Thoracic aorta (tissue), 2 donors: ENCODE measurements at regions not wholly inside any gene's neighbourhood (a gene's known extent, or its start where the extent isn't known, plus 50 kb on each side); places are given as distances from the start of the nearest gene placed in this dataset.

Experiments used
- ATAC-seq: fragments of 150-250 bp; one replicate; pipeline ENCODE4 v1.8.0; 2017; ENCODE audit warnings: low read depth; ENCODE audit not compliant: insufficient number of reproducible peaks, low FRiP score
- DNase-seq: peaks from one replicate; pipeline ENCODE4 v3.0.0-alpha.2; 2020; ENCODE audit warnings: low spot score
- H3K27ac ChIP-seq, 2 donors: fragments of 200-600 bp; sonication (generic); 1 replicate in 1 of 2; 2 replicates in 1 of 2; pipeline ENCODE4 v1.5.1; 2016; ENCODE audit warnings: mild to moderate bottlenecking in 2 of 2, moderate library complexity in 2 of 2
- H3K27me3 ChIP-seq: fragments of 200-600 bp; sonication (generic); replicated peaks from 2 replicates; pipeline ENCODE4 v1.6.0; 2016; ENCODE audit warnings: mild to moderate bottlenecking; ENCODE audit not compliant: insufficient read depth
- H3K36me3 ChIP-seq: fragments of 200-600 bp; sonication (generic); one replicate; pipeline ENCODE4 v1.5.1; 2016
- H3K4me1 ChIP-seq, 2 donors: fragments of 200-600 bp; sonication (generic); 1 replicate in 1 of 2; 2 replicates in 1 of 2; pipeline versions ENCODE4 v1.5.1 to v1.6.0; 2016; ENCODE audit warnings: low read depth in 2 of 2, mild to moderate bottlenecking in 1 of 2; ENCODE audit not compliant: control insufficient read depth in 1 of 2
- H3K4me3 ChIP-seq: fragments of 200-600 bp; sonication (generic); 2 replicates; pipeline ENCODE4 v1.5.1; 2016; ENCODE audit warnings: mild to moderate bottlenecking
- H3K9me3 ChIP-seq: fragments of 200-600 bp; sonication (generic); 2 replicates; pipeline ENCODE4 v1.5.1; 2016
- TF ChIP-seq, protein P1 (sequence below): fragments of 200-600 bp; sonication (generic); IDR thresholded peaks from one replicate; pipeline ENCODE4 v1.5.1; 2019; ENCODE audit warnings: antibody characterized with exemption

DNA sequence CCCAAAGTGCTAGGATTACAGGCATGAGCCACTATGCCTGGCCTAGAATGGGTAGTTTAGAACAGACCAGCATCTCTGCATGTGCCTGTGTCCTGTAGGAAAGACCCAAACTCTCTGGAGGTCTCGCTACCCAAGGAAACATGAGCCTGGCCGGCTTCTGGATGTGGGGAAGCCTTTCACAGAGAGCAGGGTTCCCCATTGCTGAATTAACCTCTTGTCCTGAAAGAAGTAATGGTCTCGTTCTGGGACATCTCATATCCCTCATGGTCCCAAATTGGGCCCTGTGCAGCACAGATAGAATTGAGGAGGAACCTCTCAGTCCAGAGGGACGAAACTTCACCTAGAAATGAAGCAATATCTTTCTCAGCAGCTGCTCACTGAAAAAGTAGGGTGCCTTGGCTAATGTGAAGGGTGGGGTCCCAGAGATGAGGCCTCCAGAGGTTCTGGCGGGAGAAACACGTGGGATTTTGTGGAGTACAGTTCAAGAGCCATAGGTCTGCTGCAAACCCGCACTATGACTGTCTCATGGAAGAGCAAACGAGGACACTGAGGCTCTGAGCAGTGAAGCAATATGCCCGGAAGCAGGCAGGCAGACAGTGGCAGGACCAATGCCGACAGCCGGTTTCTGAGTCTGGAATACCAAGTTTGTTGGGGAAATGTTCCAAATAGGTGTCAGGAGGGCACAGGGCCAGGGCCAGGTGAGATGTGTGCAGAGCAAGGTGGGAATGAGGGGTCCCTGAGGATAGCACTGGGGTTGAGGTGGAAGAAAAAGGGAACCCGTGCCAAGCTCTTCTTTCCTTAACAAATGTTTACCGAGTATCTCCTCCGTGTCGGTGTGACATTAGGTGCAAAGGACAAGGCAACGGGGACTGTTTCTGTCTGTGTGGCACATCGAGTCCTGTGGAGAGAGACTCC is 121.0 kb upstream of the TWIST2 start:
- H3K27me3 ChIP-seq: no peaks in the 10 kb centered on the region
- ATAC-seq (no peak), DNase-seq (no peak)
- H3K9me3 ChIP-seq: no peaks in the 10 kb centered on the region
- H3K4me1 ChIP-seq: peaks cover 8 to 40% of the 10 kb centered on the region in 2 donors
- H3K27ac ChIP-seq: peak overlapping the region; percentile 95
- no peaks in the 10 kb centered on the region for H3K36me3 ChIP-seq
- H3K4me3 ChIP-seq: no peak overlapping the region
- TF ChIP-seq, protein P1, sequence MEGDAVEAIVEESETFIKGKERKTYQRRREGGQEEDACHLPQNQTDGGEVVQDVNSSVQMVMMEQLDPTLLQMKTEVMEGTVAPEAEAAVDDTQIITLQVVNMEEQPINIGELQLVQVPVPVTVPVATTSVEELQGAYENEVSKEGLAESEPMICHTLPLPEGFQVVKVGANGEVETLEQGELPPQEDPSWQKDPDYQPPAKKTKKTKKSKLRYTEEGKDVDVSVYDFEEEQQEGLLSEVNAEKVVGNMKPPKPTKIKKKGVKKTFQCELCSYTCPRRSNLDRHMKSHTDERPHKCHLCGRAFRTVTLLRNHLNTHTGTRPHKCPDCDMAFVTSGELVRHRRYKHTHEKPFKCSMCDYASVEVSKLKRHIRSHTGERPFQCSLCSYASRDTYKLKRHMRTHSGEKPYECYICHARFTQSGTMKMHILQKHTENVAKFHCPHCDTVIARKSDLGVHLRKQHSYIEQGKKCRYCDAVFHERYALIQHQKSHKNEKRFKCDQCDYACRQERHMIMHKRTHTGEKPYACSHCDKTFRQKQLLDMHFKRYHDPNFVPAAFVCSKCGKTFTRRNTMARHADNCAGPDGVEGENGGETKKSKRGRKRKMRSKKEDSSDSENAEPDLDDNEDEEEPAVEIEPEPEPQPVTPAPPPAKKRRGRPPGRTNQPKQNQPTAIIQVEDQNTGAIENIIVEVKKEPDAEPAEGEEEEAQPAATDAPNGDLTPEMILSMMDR: no peak

DNA sequence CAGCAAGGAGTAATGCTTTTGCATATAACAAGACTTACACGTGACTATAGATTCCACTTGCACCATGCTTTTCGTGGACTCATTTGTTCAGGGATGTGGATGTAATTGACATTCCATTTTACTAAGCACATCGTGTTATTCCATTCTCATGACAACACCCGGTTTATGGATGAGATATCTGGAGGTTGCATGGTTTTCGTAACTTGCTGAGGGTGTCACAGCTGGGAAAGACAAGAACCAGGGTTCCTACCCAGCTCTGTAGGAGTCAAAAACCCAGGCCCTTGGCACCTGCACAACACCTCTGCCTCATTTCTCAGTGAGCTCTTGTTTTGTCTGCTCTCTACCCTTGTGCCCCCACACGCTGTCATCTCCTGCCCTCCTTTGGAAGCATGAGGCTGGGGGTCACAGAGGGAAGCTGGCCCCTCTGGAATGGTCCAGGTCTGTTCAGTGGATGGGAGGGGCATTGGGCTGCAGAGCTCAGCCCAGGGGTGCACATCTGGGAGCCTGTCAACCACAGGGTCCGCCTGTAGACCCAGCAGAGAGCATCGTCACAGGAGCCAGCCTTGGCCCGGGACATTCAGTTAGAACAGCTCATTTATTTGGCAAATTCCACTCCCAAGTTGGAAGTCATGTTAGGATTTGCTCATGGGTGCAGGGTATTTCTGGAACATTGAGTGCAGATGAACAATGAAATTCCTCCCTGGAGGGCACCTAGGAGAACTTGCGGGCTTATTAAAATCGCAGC is 120.1 kb upstream of the TWIST2 start:
- ATAC-seq (peak; percentile 75), DNase-seq (no peak)
- Histone ChIP-seq H3K9me3 (no peaks in the 10 kb centered on the region), H3K4me1 (peaks cover 8 to 40% of the 10 kb centered on the region in 2 donors), H3K27me3 (no peaks in the 10 kb centered on the region), H3K4me3 (peak overlapping the region; percentile 35), H3K27ac (peak overlapping the region; percentile 95), H3K36me3 (no peaks in the 10 kb centered on the region)
- TF ChIP-seq, protein P1: no peak

DNA sequence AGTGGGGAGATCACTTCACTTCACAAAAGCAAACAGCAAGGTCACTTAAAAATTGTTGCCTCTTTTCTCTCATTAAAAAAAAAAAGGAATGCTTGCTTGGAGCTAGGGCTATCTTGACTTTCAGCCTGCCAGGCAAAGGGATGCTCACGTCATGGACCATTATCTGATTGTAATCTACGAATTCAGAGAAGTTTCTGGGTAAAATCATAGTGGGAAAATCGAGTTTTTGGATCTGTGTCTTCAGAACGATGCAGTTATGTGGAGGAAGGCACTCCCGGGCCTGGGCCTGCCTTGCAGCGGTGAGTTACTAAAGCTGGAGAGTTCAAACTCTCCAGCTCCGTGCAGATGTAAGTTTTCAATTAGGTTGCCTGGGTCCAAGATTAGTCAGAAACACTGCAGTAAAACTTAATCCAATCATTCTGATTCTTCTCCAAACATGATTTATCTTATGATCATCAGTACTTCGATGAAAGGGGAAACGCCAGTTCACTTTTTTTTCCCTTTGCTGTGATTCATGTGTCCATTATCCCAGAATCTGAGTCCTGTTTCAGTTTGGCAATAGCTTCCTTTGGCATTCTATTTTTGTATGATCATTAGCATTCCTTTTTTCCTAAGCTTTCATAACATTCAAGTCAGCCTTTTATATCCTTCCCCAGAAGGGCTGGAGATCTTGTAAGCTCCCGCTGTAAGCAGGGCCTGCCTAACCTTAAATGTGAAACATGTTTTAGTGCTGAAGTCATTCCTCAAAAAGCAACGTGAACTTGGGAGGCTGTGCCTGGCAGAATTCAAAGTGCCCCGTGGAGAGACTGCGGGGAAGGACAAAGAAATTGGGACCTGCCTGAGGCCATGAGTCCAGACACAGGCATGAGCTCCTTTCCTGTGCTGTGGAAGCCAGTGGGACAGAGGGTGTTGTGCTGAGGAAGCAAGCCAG is 119.3 kb upstream of the TWIST2 start:
- Histone ChIP-seq H3K27me3 (no peaks in the 10 kb centered on the region), H3K4me3 (peak overlapping the region; percentile 35), H3K36me3 (no peaks in the 10 kb centered on the region), H3K27ac (peak overlapping the region; percentile 95), H3K9me3 (no peaks in the 10 kb centered on the region), H3K4me1 (peaks cover 8 to 40% of the 10 kb centered on the region in 2 donors)
- no peak for DNase-seq
- TF ChIP-seq, protein P1: no peak
- ATAC-seq: peak; percentile 61

DNA sequence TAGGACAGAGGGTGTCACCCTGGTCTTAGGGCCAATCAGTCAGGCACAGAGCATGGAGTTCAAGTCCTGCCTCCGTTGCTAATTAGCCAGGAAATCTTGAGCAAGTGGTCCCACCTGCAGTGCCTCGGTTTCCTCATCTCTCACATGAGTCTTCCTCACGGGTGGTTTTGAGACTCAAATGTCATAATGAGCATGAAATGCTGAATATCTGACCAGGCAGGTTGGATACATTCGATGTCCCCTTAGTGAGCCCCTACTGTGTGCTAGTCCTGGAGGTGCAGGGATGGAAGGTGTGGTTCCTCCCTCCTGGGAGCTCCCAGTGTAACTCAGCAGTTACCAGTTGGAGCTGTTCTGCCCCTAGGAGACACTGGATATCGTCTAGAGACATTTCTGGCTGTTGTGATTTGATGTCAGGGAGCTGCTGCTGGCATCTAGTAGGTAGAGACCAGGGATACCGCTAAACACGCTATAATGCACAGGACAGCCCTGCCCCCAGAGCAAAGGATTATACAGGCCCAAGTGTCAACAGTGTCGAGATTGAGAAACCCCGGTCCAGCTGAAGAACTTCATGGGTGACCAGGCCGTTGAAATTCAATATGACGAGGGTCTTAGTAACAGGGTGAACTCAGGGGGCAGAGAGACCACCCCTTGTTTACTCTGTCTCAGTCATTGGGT is 118.5 kb upstream of the TWIST2 start:
- Histone ChIP-seq H3K27ac (peak overlapping the region; percentile 95), H3K4me1 (peaks cover 8 to 40% of the 10 kb centered on the region in 2 donors), H3K9me3 (no peaks in the 10 kb centered on the region), H3K36me3 (no peaks in the 10 kb centered on the region), H3K27me3 (no peaks in the 10 kb centered on the region), H3K4me3 (no peak overlapping the region)
- TF ChIP-seq, protein P1: no peak
- DNase-seq (no peak), ATAC-seq (no peak)
